K562 (cell line): ENCODE measurements at regions not wholly inside any gene's neighbourhood (a gene's known extent, or its start where the extent isn't known, plus 50 kb on each side); places are given as distances from the start of the nearest gene placed in this dataset.

Source experiments
- ATAC-seq: fragments of 200-7000 bp; cut with Tn5 transposase; 3 replicates; pipeline ENCODE4 v1.9.1; 2020; ENCODE audit warnings: moderate library complexity
- BruUV-seq: library from RNA; stranded (reverse); fragments of 400-500 nt; replicated peaks from 2 replicates; lab custom pipeline; 2021; lab: Mats Ljungman, UMichigan
- CTCF ChIA-PET: fragments of 300-600 bp; formaldehyde crosslinking; extraction: SDS; loops from one replicate; lab custom pipeline; 2021; ENCODE audit warnings: low intra/inter-chr PET ratio; lab: Yijun Ruan, JAX
- POLR2A ChIA-PET: fragments of 300-600, 350-650 bp; sonication (Branson Sonifier 250); formaldehyde crosslinking; extraction: SDS; loops from one replicate; lab custom pipeline; 2021; ENCODE audit warnings: antibody characterized with exemption, inconsistent platforms; lab: Yijun Ruan, JAX
- DNase-seq, 4 experiments: peaks; one replicate each; pipeline versions ENCODE4 v3.0.0 to v3.0.0-alpha.2; 2011 to 2018; ENCODE audit warnings: low spot score in 3 of 4, mixed read lengths in 3 of 4; ENCODE audit errors: extremely low read depth in 1 of 4
- FAIRE-seq: peaks from 2 replicates; lab custom pipeline; 2011; peaks lifted over from hg19 to GRCh38; lab: Jason Lieb, UNC
- H2AFZ ChIP-seq: 2 replicates; pipeline ENCODE4 v1.6.0; 2011; ENCODE audit warnings: low read depth, low read length, control low read depth, inconsistent platforms
- H3K27ac ChIP-seq: fragments of 200-600 bp; 3 replicates; pipeline ENCODE4 v1.8.0; 2011; ENCODE audit warnings: low read depth, mild to moderate bottlenecking, control low read depth, inconsistent platforms, low read length, moderate library complexity, mixed read lengths; ENCODE audit errors: extremely low read depth
- H3K27me3 ChIP-seq, 2 experiments: fragments of 300-600 bp in 1 of 2; 2 replicates in 1 of 2; 3 replicates in 1 of 2; pipeline versions ENCODE4 v1.6.0 to v1.8.0; 2011; ENCODE audit warnings: inconsistent platforms in 2 of 2, low read length in 2 of 2, mild to moderate bottlenecking in 1 of 2, mixed read lengths in 1 of 2, moderate library complexity in 1 of 2; ENCODE audit not compliant: control insufficient read depth in 2 of 2, insufficient read depth in 2 of 2
- H3K36me3 ChIP-seq: fragments of 300-600 bp; 3 replicates; pipeline ENCODE4 v1.8.0; 2011; ENCODE audit warnings: mild to moderate bottlenecking, low read length, inconsistent platforms; ENCODE audit not compliant: control insufficient read depth, insufficient read depth
- H3K4me1 ChIP-seq, 2 experiments: fragments of 200-600 bp in 1 of 2; replicated peaks in 1 of 2; 2 replicates in 1 of 2; 3 replicates in 1 of 2; pipeline versions ENCODE4 v1.5.1 to v1.8.0; 2011; ENCODE audit warnings: inconsistent platforms in 2 of 2, low read length in 2 of 2, mild to moderate bottlenecking in 1 of 2, mixed read lengths in 1 of 2, moderate library complexity in 1 of 2; ENCODE audit not compliant: control insufficient read depth in 2 of 2, insufficient read depth in 2 of 2
- H3K4me2 ChIP-seq: 2 replicates; pipeline ENCODE4 v1.6.1; 2011; ENCODE audit warnings: low read length, control low read depth, inconsistent platforms, mixed read lengths; ENCODE audit not compliant: insufficient read depth
- H3K4me3 ChIP-seq: fragments of 200-600 bp; sonication (generic), shearing (Covaris generic); 2 replicates; pipeline ENCODE4 v1.5.1; 2016; ENCODE audit warnings: control low read depth, inconsistent platforms
- H3K79me2 ChIP-seq: fragments of 200-600 bp; 3 replicates; pipeline ENCODE4 v1.8.0; 2011; ENCODE audit warnings: low read length, inconsistent platforms; ENCODE audit not compliant: control insufficient read depth, insufficient read depth
- H3K9ac ChIP-seq, 2 experiments: 2 replicates each; pipeline versions ENCODE4 v1.6.0 to v1.6.1; 2011; ENCODE audit warnings: low read depth in 2 of 2, low read length in 2 of 2, control low read depth in 1 of 2, inconsistent platforms in 1 of 2, mild to moderate bottlenecking in 1 of 2, mixed read lengths in 1 of 2; ENCODE audit not compliant: insufficient read depth in 1 of 2
- H3K9me1 ChIP-seq: one replicate; pipeline ENCODE4 v1.6.0; 2011; ENCODE audit warnings: inconsistent platforms, mild to moderate bottlenecking, low read length, moderate library complexity; ENCODE audit not compliant: control insufficient read depth, insufficient read depth
- H3K9me3 ChIP-seq: replicated peaks from 2 replicates; pipeline ENCODE4 v1.5.1; 2011; ENCODE audit warnings: low read depth, low read length, inconsistent platforms; ENCODE audit not compliant: control insufficient read depth, insufficient read depth
- H4K20me1 ChIP-seq: replicated peaks from 2 replicates; pipeline ENCODE4 v1.6.1; 2011; ENCODE audit warnings: low read length, inconsistent platforms, mixed read lengths; ENCODE audit not compliant: control insufficient read depth, insufficient read depth
- ESRRA ChIP-seq: fragments of 450-650 bp; IDR thresholded peaks from 2 replicates; pipeline ENCODE4 v1.6.1; 2014; ENCODE audit warnings: low read depth, mild to moderate bottlenecking, moderate library complexity, borderline replicate concordance
- EZH2 ChIP-seq: IDR thresholded peaks from 2 replicates; pipeline ENCODE4 v1.6.1; 2012; ENCODE audit warnings: low read depth, mild to moderate bottlenecking, inconsistent platforms, low read length, borderline replicate concordance
- HLTF ChIP-seq: fragments of 450-650 bp; IDR thresholded peaks from 2 replicates; pipeline ENCODE4 v1.6.1; 2016
- NFRKB ChIP-seq: fragments of 450-650 bp; IDR thresholded peaks from 2 replicates; pipeline ENCODE4 v1.6.1; 2016; ENCODE audit warnings: low read depth
- PURB ChIP-seq: sonication (generic); formaldehyde crosslinking; IDR thresholded peaks from 2 replicates; pipeline ENCODE4 v1.9.0; 2021; ENCODE audit warnings: low read depth, mild to moderate bottlenecking, missing genetic modification reagents
- RNF2 ChIP-seq: sonication (generic); IDR thresholded peaks from 2 replicates; pipeline ENCODE4 v1.6.1; 2016
- SAFB2 ChIP-seq: fragments of 200-400 bp; formaldehyde crosslinking; IDR thresholded peaks from 2 replicates; pipeline ENCODE4 v1.6.1; 2018; ENCODE audit warnings: borderline replicate concordance, low read length, low read depth, moderate library complexity; ENCODE audit not compliant: severe bottlenecking
- STAG1 ChIP-seq: sonication (generic); formaldehyde crosslinking; IDR thresholded peaks from 2 replicates; pipeline ENCODE4 v1.5.0; 2020; ENCODE audit warnings: missing genetic modification reagents, borderline replicate concordance
- ZNF707 ChIP-seq: fragments of 250-450 bp; sonication (Bioruptor Pico); conservative IDR thresholded peaks from 2 replicates; pipeline ENCODE4 v1.8.0; 2022; ENCODE audit warnings: inconsistent platforms, mild to moderate bottlenecking, moderate library complexity
- ZNF764 ChIP-seq: fragments of 250-450 bp; sonication (Bioruptor Pico); IDR thresholded peaks from 2 replicates; pipeline ENCODE4 v1.4.0; 2020; ENCODE audit warnings: low read depth, mild to moderate bottlenecking, moderate library complexity
- WGBS: fragments of 100-300 bp; shearing (Covaris generic); methylation state at CpG from one replicate; pipeline ENCODE4 v1.1.6; 2016; ENCODE audit warnings: low coverage, mixed read lengths; ENCODE audit not compliant: insufficient coverage; ENCODE audit errors: missing lambda C conversion rate; 5-methylcytosine and 5-hydroxymethylcytosine counted together
- in situ Hi-C: fragments of 300-500 bp; cut with MboI; formaldehyde crosslinking; loops from 4 replicates; pipeline ENCODE4 v1.15.0; 2018; ENCODE audit warnings: inconsistent platforms, mixed read lengths
- intact Hi-C: fragments of 100-400 bp; cut with micrococcal nuclease; formaldehyde crosslinking; loops from 2 replicates; pipeline ENCODE4 v1.14.2; 2022
- TF ChIP-seq, protein P1 (sequence below): fragments of 450-650 bp; IDR thresholded peaks from 2 replicates; pipeline ENCODE4 v1.6.1; 2014; ENCODE audit warnings: low read depth, mild to moderate bottlenecking, moderate library complexity, borderline replicate concordance

GRCh38 chr20:11686820-11687543 is 230.7 kb upstream of the BTBD3 start:
- no peak overlapping the region for H2AFZ ChIP-seq
- TF ChIP-seq ZNF707 (no peak), RNF2 (no peak), STAG1 (CRISPR knock-in tag) (no peak), SAFB2 (no peak), HLTF (no peak)
- TF ChIP-seq, all 486 proteins: peak for 0
- Histone ChIP-seq H3K4me2 (no peak overlapping the region), H3K4me3 (no peak overlapping the region), H3K27ac (no peak overlapping the region), H3K9me3 (no peaks in the 10 kb centered on the region), H3K9me1 (no peaks in the 10 kb centered on the region), H3K27me3 (no peaks in the 10 kb centered on the region), H3K36me3 (no peaks in the 10 kb centered on the region), H3K79me2 (no peaks in the 10 kb centered on the region), H4K20me1 (no peaks in the 10 kb centered on the region), H3K9ac (no peak overlapping the region), H3K4me1 (no peaks in the 10 kb centered on the region)
- intact Hi-C loops (no loop called here), in situ Hi-C loops (no loop called here)
- ChIA-PET POLR2A (no interaction called here), CTCF (no interaction called here)
- DNase-seq (no peak), ATAC-seq (no peak), FAIRE-seq (no peak)
- no TSS peak for BruUV-seq
- WGBS = under 1% methylated on average over 16 of the region's 42 CpGs

- Histone ChIP-seq H3K4me2 (no peak overlapping the region), H2AFZ (no peak overlapping the region), H3K4me3 (no peak overlapping the region), H3K4me1 (no peaks in the 10 kb centered on the region), H3K9me1 (no peaks in the 10 kb centered on the region), H3K9me3 (no peaks in the 10 kb centered on the region), H3K27ac (no peak overlapping the region), H3K9ac (no peak overlapping the region), H3K36me3 (no peaks in the 10 kb centered on the region), H3K27me3 (no peaks in the 10 kb centered on the region), H4K20me1 (no peaks in the 10 kb centered on the region), H3K79me2 (no peaks in the 10 kb centered on the region)
- no peak for ATAC-seq
- 2% methylated on average over 7 of the region's 7 CpGs for WGBS
- intact Hi-C loops = no loop called here
- no peak for DNase-seq
- CTCF ChIA-PET = no interaction called here
- BruUV-seq = no TSS peak
- no peak for TF ChIP-seq EZH2
- no peak for TF ChIP-seq NFRKB
- no peak for TF ChIP-seq ESRRA
- TF ChIP-seq, protein P1, sequence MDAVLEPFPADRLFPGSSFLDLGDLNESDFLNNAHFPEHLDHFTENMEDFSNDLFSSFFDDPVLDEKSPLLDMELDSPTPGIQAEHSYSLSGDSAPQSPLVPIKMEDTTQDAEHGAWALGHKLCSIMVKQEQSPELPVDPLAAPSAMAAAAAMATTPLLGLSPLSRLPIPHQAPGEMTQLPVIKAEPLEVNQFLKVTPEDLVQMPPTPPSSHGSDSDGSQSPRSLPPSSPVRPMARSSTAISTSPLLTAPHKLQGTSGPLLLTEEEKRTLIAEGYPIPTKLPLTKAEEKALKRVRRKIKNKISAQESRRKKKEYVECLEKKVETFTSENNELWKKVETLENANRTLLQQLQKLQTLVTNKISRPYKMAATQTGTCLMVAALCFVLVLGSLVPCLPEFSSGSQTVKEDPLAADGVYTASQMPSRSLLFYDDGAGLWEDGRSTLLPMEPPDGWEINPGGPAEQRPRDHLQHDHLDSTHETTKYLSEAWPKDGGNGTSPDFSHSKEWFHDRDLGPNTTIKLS = no peak
- no peak for TF ChIP-seq ZNF764 (CRISPR knock-in tag)
- no peak for TF ChIP-seq PURB (CRISPR knock-in tag)
- in situ Hi-C loops = no loop called here
- POLR2A ChIA-PET = no interaction called here
- FAIRE-seq = no peak
Measured at GRCh38 chr20:11687546-11688292, 230.0 kb upstream of the BTBD3 start.
